Neural progenitor cell (in vitro differentiated cells): ENCODE measurements at regions not wholly inside any gene's neighbourhood (a gene's known extent, or its start where the extent isn't known, plus 50 kb on each side); places are given as distances from the start of the nearest gene placed in this dataset.

Experiments used
- DNase-seq: peaks from one replicate; pipeline ENCODE4 v3.0.0-alpha.2; 2016; ENCODE audit warnings: low spot score
- H2AFZ ChIP-seq: fragments of 200-600 bp; sonication (generic); replicated peaks from 2 replicates; pipeline ENCODE4 v1.6.1; 2016; ENCODE audit warnings: antibody characterized with exemption
- H3F3A ChIP-seq: fragments of 200-600 bp; sonication (generic); 2 replicates; pipeline ENCODE4 v1.6.1; 2016; ENCODE audit warnings: antibody characterized with exemption, low read depth
- H3K27ac ChIP-seq: fragments of 200-600 bp; sonication (generic); 2 replicates; pipeline ENCODE4 v1.5.1; 2016; ENCODE audit warnings: mild to moderate bottlenecking
- H3K27me3 ChIP-seq: fragments of 200-600 bp; sonication (generic); 2 replicates; pipeline ENCODE4 v1.6.1; 2016; ENCODE audit warnings: mild to moderate bottlenecking, moderate library complexity
- H3K36me3 ChIP-seq: fragments of 200-600 bp; sonication (generic); 2 replicates; pipeline ENCODE4 v1.5.1; 2016
- H3K4me1 ChIP-seq: fragments of 200-600 bp; sonication (generic); 2 replicates; pipeline ENCODE4 v1.6.1; 2016; ENCODE audit warnings: mixed run types
- H3K4me2 ChIP-seq: fragments of 200-600 bp; sonication (generic); 2 replicates; pipeline ENCODE4 v1.6.1; 2016
- H3K4me3 ChIP-seq: fragments of 200-600 bp; sonication (generic); 2 replicates; pipeline ENCODE4 v1.5.1; 2016
- H3K79me2 ChIP-seq: fragments of 200-600 bp; sonication (generic); 2 replicates; pipeline ENCODE4 v1.6.1; 2016; ENCODE audit warnings: low read depth
- H3K9ac ChIP-seq: fragments of 200-600 bp; sonication (generic); 2 replicates; pipeline ENCODE4 v1.6.1; 2016
- H3K9me3 ChIP-seq: fragments of 200-600 bp; sonication (generic); 2 replicates; pipeline ENCODE4 v1.5.1; 2016; ENCODE audit warnings: low read depth
- H4K20me1 ChIP-seq: fragments of 200-600 bp; sonication (generic); 2 replicates; pipeline ENCODE4 v1.6.1; 2016; ENCODE audit warnings: low read depth
- H3K27ac Mint-ChIP-seq: 3 replicates; pipeline ENCODE4 v1.8.0; 2021; ENCODE audit warnings: mixed read lengths
- H3K27me3 Mint-ChIP-seq: 2 replicates; pipeline ENCODE4 v1.8.0; 2022; ENCODE audit warnings: low read depth, mild to moderate bottlenecking, inconsistent platforms, moderate library complexity, mixed read lengths; ENCODE audit not compliant: insufficient read depth
- H3K36me3 Mint-ChIP-seq: 3 replicates; pipeline ENCODE4 v1.8.0; 2021; ENCODE audit warnings: mixed read lengths
- H3K4me1 Mint-ChIP-seq: 3 replicates; pipeline ENCODE4 v1.8.0; 2021; ENCODE audit warnings: mixed read lengths
- H3K4me3 Mint-ChIP-seq: 3 replicates; pipeline ENCODE4 v1.8.0; 2021; ENCODE audit warnings: mild to moderate bottlenecking, moderate library complexity, mixed read lengths
- H3K9me3 Mint-ChIP-seq: 3 replicates; pipeline ENCODE4 v1.8.0; 2020; ENCODE audit warnings: mixed read lengths
- CTCF ChIP-seq: fragments of 200-600 bp; sonication (generic); IDR thresholded peaks from 2 replicates; pipeline ENCODE4 v1.5.1; 2017; ENCODE audit warnings: antibody characterized with exemption, mild to moderate bottlenecking
- EZH2 ChIP-seq: fragments of 200-600 bp; sonication (generic); IDR thresholded peaks from 2 replicates; pipeline ENCODE4 v1.6.1; 2017; ENCODE audit warnings: antibody characterized with exemption, mild to moderate bottlenecking, moderate library complexity
- EZH2phosphoT487 ChIP-seq: fragments of 200-600 bp; sonication (generic); IDR thresholded peaks from 2 replicates; pipeline ENCODE4 v1.6.1; 2017; ENCODE audit warnings: antibody characterized with exemption

GRCh38 chr12:116397148-116397547 lies 119.7 kb upstream of the MED13L start:
- Mint-ChIP-seq H3K27me3 (peaks cover 12% of the 10 kb centered on the region), H3K4me1 (peaks cover 3% of the 10 kb centered on the region), H3K36me3 (no peaks in the 10 kb centered on the region), H3K27ac (no peak overlapping the region), H3K9me3 (peaks cover 30% of the 10 kb centered on the region), H3K4me3 (no peak overlapping the region)
- Histone ChIP-seq H3K4me3 (no peak overlapping the region), H3F3A (no peaks in the 10 kb centered on the region), H3K4me2 (no peak overlapping the region), H3K4me1 (no peaks in the 10 kb centered on the region), H3K9ac (no peak overlapping the region), H3K27ac (no peak overlapping the region), H3K9me3 (no peaks in the 10 kb centered on the region), H3K27me3 (no peaks in the 10 kb centered on the region), H3K79me2 (no peaks in the 10 kb centered on the region), H2AFZ (no peak overlapping the region), H4K20me1 (no peaks in the 10 kb centered on the region), H3K36me3 (no peaks in the 10 kb centered on the region)
- no peak for DNase-seq
- TF ChIP-seq CTCF (no peak), EZH2 (no peak), EZH2phosphoT487 (no peak)

GRCh38 chr12:116398193-116398592 lies 120.7 kb upstream of the MED13L start:
- Histone ChIP-seq H3K79me2 (no peaks in the 10 kb centered on the region), H3K36me3 (no peaks in the 10 kb centered on the region), H4K20me1 (no peaks in the 10 kb centered on the region), H2AFZ (no peak overlapping the region), H3K9me3 (no peaks in the 10 kb centered on the region), H3F3A (no peaks in the 10 kb centered on the region), H3K27ac (no peak overlapping the region), H3K4me2 (no peak overlapping the region), H3K4me3 (no peak overlapping the region), H3K4me1 (no peaks in the 10 kb centered on the region), H3K9ac (no peak overlapping the region), H3K27me3 (no peaks in the 10 kb centered on the region)
- peaks cover 30% of the 10 kb centered on the region for H3K9me3 Mint-ChIP-seq
- peaks cover 13% of the 10 kb centered on the region for H3K27me3 Mint-ChIP-seq
- TF ChIP-seq EZH2phosphoT487: no peak
- TF ChIP-seq CTCF: no peak
- no peak for TF ChIP-seq EZH2
- no peak overlapping the region for H3K4me3 Mint-ChIP-seq
- DNase-seq: no peak
- no peak overlapping the region for H3K27ac Mint-ChIP-seq
- H3K4me1 Mint-ChIP-seq: peaks cover 2% of the 10 kb centered on the region
- H3K36me3 Mint-ChIP-seq: no peaks in the 10 kb centered on the region

GRCh38 chr12:116399055-116399454 lies 121.6 kb upstream of the MED13L start:
- H3K27me3 Mint-ChIP-seq: peaks cover 12% of the 10 kb centered on the region
- Histone ChIP-seq H3K36me3 (no peaks in the 10 kb centered on the region), H3K27ac (no peak overlapping the region), H3K4me1 (no peaks in the 10 kb centered on the region), H3F3A (no peaks in the 10 kb centered on the region), H3K4me2 (no peak overlapping the region), H2AFZ (no peak overlapping the region), H3K79me2 (no peaks in the 10 kb centered on the region), H4K20me1 (no peaks in the 10 kb centered on the region), H3K9me3 (no peaks in the 10 kb centered on the region), H3K9ac (no peak overlapping the region), H3K27me3 (no peaks in the 10 kb centered on the region), H3K4me3 (no peak overlapping the region)
- H3K4me3 Mint-ChIP-seq: no peak overlapping the region
- H3K27ac Mint-ChIP-seq: no peak overlapping the region
- peaks cover 30% of the 10 kb centered on the region for H3K9me3 Mint-ChIP-seq
- H3K36me3 Mint-ChIP-seq: no peaks in the 10 kb centered on the region
- no peak for DNase-seq
- no peaks in the 10 kb centered on the region for H3K4me1 Mint-ChIP-seq
- TF ChIP-seq EZH2 (no peak), CTCF (no peak), EZH2phosphoT487 (no peak)
